ENCODE measurements at regions not wholly inside any gene's neighbourhood (a gene's known extent, or its start where the extent isn't known, plus 50 kb on each side); places are given as distances from the start of the nearest gene placed in this dataset.

DNA sequence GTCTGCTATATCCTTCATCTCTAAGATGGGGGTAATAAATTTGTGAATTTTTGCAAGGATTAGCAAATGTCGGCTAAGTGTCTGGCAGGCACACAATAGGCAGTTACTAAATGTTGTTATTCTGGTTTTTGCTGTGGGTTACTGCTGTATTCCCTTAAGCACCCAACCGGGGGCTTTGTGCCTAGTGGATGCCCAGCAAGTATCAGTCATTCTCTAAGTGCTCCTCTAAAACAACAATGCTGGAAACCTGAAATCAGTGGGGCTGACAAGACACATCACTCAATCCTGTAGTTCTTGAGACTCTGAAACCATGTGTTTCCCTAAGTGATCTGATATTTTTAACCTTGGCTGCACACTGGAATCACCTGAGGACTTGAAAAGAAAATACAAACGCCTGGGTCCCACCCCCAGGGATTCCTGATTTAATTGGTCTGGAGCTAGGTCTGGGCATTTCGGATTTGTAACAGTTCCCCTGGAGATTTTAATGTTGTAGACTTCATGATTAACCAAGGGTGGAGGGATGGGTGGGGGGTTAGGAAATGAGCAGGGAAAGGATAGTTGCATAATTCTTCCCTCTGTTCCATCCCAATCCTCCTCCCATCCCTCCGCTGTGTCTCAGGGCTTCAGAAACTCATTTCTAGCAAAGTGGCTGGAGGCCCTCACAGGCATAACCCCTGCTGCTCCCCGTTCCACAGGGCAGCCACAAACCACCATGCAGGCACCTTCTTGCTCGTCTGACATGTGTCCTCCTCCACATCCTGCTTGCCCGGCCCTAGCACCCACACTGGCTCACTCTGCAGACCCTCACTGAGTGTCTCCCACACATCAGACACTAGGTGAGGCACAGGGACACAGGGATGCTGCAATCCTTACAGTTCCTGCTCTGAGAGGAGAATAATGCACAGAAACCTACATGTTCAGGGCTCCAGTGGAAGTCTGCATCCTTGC, 61.7 kb upstream of the LYRM9 start:
- FAIRE-seq = no peak

More for the DNA sequence above, 61.7 kb upstream of the LYRM9 start:
- Histone ChIP-seq H4K8ac (ENCODE audit: extremely low read depth, insufficient read depth, low read length) (no peak overlapping the region), H2BK5ac (ENCODE audit: low read depth, low read length) (no peak overlapping the region; the same call in 1 of the 2 replicates), H2BK120ac (replicated peaks; ENCODE audit: low read depth, low read length) (no peak overlapping the region), H2AFZ (ENCODE audit: low read length) (peak overlapping the region; percentile 45; the same call in 1 of the 2 replicates), H3K4ac (replicated peaks; ENCODE audit: insufficient read length, low read depth, low read length) (no peak overlapping the region), H3K9ac (replicated peaks in 1 of 4; ENCODE audit: extremely low read depth in 1 of 4, low read depth in 3 of 4, low read length in 3 of 4) (no peak overlapping the region), H3K56ac (replicated peaks; ENCODE audit: insufficient read length, low read depth, low read length) (no peak overlapping the region), H2BK20ac (ENCODE audit: low read length) (no peak overlapping the region; the same call in 1 of the 2 replicates), H2AK5ac (ENCODE audit: low read depth, low read length) (no peak overlapping the region), H3K23ac (ENCODE audit: insufficient read length) (no peak overlapping the region), H4K91ac (replicated peaks; ENCODE audit: insufficient read length, low read length) (no peak overlapping the region), H4K5ac (ENCODE audit: insufficient read length, low read depth, low read length) (no peak overlapping the region), H3K4me2 (ENCODE audit: insufficient read depth in 1 of 2, low read depth in 2 of 2, low read length in 2 of 2) (no peak overlapping the region), H3K79me2 (ENCODE audit: control insufficient read depth in 1 of 2, insufficient read depth in 2 of 2, low read length in 2 of 2) (no peaks in the 10 kb centered on the region), H3K27ac (ENCODE audit: low read depth, low read length) (no peak overlapping the region), H3K18ac (ENCODE audit: extremely low read depth, low read length) (no peak overlapping the region), H3K4me1 (replicated peaks in 1 of 4; ENCODE audit: control insufficient read depth in 3 of 4, insufficient read depth in 4 of 4, low read length in 3 of 4) (peaks cover 2 to 18% (median 12%) of the 10 kb centered on the region in 4 experiments), H3K9me3 (ENCODE audit: insufficient read depth in 2 of 2, low read depth in 1 of 2, low read length in 1 of 2) (no peaks in the 10 kb centered on the region), H3K23me2 (ENCODE audit: low read depth, low read length) (no peaks in the 10 kb centered on the region), H4K20me1 (replicated peaks in 1 of 2; ENCODE audit: control insufficient read depth in 1 of 2, insufficient read depth in 2 of 2, low read length in 2 of 2) (peaks cover 0 to 1% of the 10 kb centered on the region in 2 experiments), H3K4me3 (ENCODE audit: extremely low read depth in 1 of 4, insufficient read depth in 2 of 4, low read depth in 3 of 4, low read length in 4 of 4) (no peak overlapping the region), H3K14ac (ENCODE audit: insufficient read length) (no peak overlapping the region), H2BK12ac (ENCODE audit: low read depth, low read length) (peak overlapping the region; percentile 20; the same call in 1 of the 2 replicates), H3K79me1 (ENCODE audit: low read depth, low read length) (no peaks in the 10 kb centered on the region), H3K36me3 (ENCODE audit: control insufficient read depth in 2 of 4, insufficient read depth in 4 of 4, low read length in 3 of 4) (no peaks in the 10 kb centered on the region), H2BK15ac (ENCODE audit: low read length) (no peak overlapping the region), H3K27me3 (replicated peaks in 1 of 4; ENCODE audit: control insufficient read depth in 3 of 4, extremely low read depth in 1 of 4, insufficient read depth in 3 of 4, low read length in 3 of 4) (no peaks in the 10 kb centered on the region)
- POLR2A ChIA-PET (ENCODE audit: partially characterized antibody) = no interaction called here
- TF ChIP-seq RFX5 (IDR thresholded peaks at IDR 0.05; ENCODE audit: borderline replicate concordance, low read depth, low read length) (no peak), RAD21 (IDR thresholded peaks at IDR 0.05 in 1 of 2, conservative IDR thresholded peaks at IDR 0.05 in 1 of 2; ENCODE audit: low read depth in 2 of 2, low read length in 2 of 2) (peak in 1 of 2 experiments; percentile 13; a peak in 1 of 4 replicates), BACH1 (IDR thresholded peaks at IDR 0.05; ENCODE audit: low read length) (no peak), ASH2L (IDR thresholded peaks at IDR 0.05; ENCODE audit: low read length) (no peak), HDAC6 (IDR thresholded peaks at IDR 0.05; ENCODE audit: low read depth, low read length) (no peak), CBX5 (IDR thresholded peaks at IDR 0.05; ENCODE audit: low read depth, low read length) (no peak)
- CTCF ChIA-PET (ENCODE audit: partially characterized antibody) = no interaction called here
- no peak for DNase-seq (ENCODE audit: low read depth in 1 of 2, low spot score in 2 of 2)
- WGBS, 2 experiments (ENCODE audit: extremely low coverage in 1 of 2, insufficient coverage in 1 of 2, insufficient read length in 1 of 2, insufficient replicate concordance in 2 of 2, low coverage in 1 of 2, low lambda C conversion rate in 2 of 2, missing lambda C conversion rate in 1 of 2) = 83% methylated on average over 8 of the region's 8 CpGs; no CpG with 5 or more reads in 1 of the 2 experiments
